Tibial nerve (tissue), 4 donors: ENCODE measurements at regions not wholly inside any gene's neighbourhood (a gene's known extent, or its start where the extent isn't known, plus 50 kb on each side); places are given as distances from the start of the nearest gene placed in this dataset.
A peak's percentile ranks its signal among the peaks of the same experiment; 100 is the strongest.

Experiments used
- DNase-seq, 2 donors: peaks; one replicate each; pipeline ENCODE4 v3.0.0-alpha.2; 2019; ENCODE audit warnings: low spot score in 2 of 2
- H3K27ac ChIP-seq, 4 donors: fragments of 200-600 bp; sonication (generic) in 3 of 4; one replicate each; pipeline ENCODE4 v1.5.1; 2017 to 2019; ENCODE audit warnings: mild to moderate bottlenecking in 1 of 4
- H3K27me3 ChIP-seq, 2 donors: fragments of 200-600 bp; sonication (generic) in 1 of 2; one replicate each; pipeline versions ENCODE4 v1.5.1 to v1.6.0; 2017 to 2019
- H3K36me3 ChIP-seq, 3 donors: fragments of 200-600 bp; sonication (generic); one replicate each; pipeline ENCODE4 v1.5.1; 2018 to 2019
- H3K4me1 ChIP-seq, 4 donors: fragments of 200-600 bp; sonication (generic) in 3 of 4; one replicate each; pipeline ENCODE4 v1.5.1; 2017 to 2019
- H3K4me3 ChIP-seq, 4 donors: fragments of 200-600 bp; sonication (generic) in 3 of 4; one replicate each; pipeline ENCODE4 v1.5.1; 2017 to 2019; ENCODE audit warnings: mild to moderate bottlenecking in 1 of 4, moderate library complexity in 1 of 4
- H3K9me3 ChIP-seq, 4 donors: fragments of 200-600 bp; sonication (generic) in 3 of 4; one replicate each; pipeline ENCODE4 v1.5.1; 2017 to 2019
- EP300 ChIP-seq, 2 donors: sonication (generic); formaldehyde crosslinking; IDR thresholded peaks; one replicate each; pipeline ENCODE4 v1.6.1; 2017; ENCODE audit warnings: antibody characterized with exemption in 2 of 2, mild to moderate bottlenecking in 1 of 2
- POLR2A ChIP-seq, 2 donors: fragments of 450-650 bp; IDR thresholded peaks; one replicate each; pipeline ENCODE4 v1.6.1; 2017; ENCODE audit warnings: antibody characterized with exemption in 2 of 2, mild to moderate bottlenecking in 2 of 2, moderate library complexity in 2 of 2
- WGBS, 2 donors: methylation state at CpG; one replicate each; pipeline ENCODE4 v1.1.5; 2018; 5-methylcytosine and 5-hydroxymethylcytosine counted together
- TF ChIP-seq, protein P1 (sequence below), 5 experiments: fragments of 200-600 bp in 3 of 5; fragments of 450-650 bp in 2 of 5; sonication (generic) in 3 of 5; IDR thresholded peaks; one replicate each; pipeline ENCODE4 v1.5.1; 2016 to 2019; ENCODE audit warnings: antibody characterized with exemption in 5 of 5, mild to moderate bottlenecking in 3 of 5, moderate library complexity in 2 of 5

DNA sequence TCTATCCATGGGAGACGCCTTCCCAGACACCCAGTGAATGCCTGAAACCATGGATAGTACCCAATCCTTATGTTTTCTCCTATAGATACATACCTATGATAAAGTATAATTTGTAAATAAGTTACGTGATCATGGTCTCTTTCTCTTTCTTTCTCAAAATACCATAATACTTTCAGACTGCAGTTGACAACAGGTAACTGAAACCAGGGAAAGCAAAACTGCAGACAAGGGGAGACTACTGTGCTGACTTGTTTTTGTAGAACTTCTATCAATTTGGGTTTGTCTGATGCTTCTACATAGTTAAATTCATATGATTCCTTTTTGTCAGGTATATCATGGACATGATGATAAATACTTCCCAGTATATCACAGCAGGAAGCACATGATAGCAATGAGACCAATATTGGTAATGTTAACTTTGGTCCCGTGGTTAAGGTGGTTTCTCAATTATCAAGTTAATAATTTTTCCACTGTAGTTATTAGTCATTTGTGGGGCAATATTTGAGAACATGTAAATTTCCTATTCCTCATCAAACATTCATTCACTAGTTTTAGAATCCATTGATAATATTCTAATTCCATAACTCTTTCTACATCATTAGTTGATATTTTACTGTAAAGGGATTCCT lies 298.0 kb upstream of the TET2 start:
- no peak overlapping the region for H3K27ac ChIP-seq
- H3K4me3 ChIP-seq = no peak overlapping the region
- H3K27me3 ChIP-seq = no peaks in the 10 kb centered on the region
- DNase-seq = no peak
- no peaks in the 10 kb centered on the region for H3K36me3 ChIP-seq
- H3K9me3 ChIP-seq = no peaks in the 10 kb centered on the region
- 96% methylated on average over 3 of the region's 3 CpGs for WGBS, 2 donors
- no peak for TF ChIP-seq EP300 (IDR thresholded peaks at IDR 0.05)
- TF ChIP-seq, protein P1, sequence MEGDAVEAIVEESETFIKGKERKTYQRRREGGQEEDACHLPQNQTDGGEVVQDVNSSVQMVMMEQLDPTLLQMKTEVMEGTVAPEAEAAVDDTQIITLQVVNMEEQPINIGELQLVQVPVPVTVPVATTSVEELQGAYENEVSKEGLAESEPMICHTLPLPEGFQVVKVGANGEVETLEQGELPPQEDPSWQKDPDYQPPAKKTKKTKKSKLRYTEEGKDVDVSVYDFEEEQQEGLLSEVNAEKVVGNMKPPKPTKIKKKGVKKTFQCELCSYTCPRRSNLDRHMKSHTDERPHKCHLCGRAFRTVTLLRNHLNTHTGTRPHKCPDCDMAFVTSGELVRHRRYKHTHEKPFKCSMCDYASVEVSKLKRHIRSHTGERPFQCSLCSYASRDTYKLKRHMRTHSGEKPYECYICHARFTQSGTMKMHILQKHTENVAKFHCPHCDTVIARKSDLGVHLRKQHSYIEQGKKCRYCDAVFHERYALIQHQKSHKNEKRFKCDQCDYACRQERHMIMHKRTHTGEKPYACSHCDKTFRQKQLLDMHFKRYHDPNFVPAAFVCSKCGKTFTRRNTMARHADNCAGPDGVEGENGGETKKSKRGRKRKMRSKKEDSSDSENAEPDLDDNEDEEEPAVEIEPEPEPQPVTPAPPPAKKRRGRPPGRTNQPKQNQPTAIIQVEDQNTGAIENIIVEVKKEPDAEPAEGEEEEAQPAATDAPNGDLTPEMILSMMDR (IDR thresholded peaks at IDR 0.05) = no peak
- no peak for TF ChIP-seq POLR2A (IDR thresholded peaks at IDR 0.05)
- H3K4me1 ChIP-seq = no peaks in the 10 kb centered on the region

DNA sequence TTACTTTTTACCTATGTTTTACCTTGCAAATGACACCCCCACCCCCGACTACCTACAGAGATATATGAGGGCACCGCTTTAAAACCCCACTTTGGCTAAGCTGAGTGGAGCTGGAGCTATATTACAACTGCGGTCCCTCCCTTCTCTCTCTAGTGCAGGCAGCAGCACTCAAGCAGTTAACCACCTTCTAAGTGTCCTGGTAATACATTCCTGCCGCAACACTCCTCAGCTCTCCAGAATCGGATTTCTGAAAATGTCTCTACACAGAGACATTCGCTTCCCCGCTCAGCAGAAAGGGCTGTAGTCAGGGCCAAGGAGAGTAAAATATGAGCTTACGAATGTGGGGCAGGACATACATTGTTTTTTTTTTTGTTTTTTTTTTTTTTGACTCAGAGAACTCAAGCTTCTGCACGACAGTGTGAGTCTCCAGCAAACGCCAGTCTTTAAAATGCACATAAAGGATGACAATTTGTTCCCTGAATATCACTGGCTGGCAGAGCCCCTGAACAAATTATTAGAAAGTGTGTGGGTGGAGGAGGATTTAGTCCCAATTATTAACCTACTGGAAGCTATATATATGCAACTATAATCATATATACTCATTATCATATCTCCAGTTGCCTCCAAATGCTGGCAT lies 287.0 kb upstream of the TET2 start:
- H3K4me3 ChIP-seq = no peak overlapping the region
- 43% methylated on average over 10 of the region's 10 CpGs for WGBS, 2 donors
- H3K27ac ChIP-seq = no peak overlapping the region
- H3K36me3 ChIP-seq = no peaks in the 10 kb centered on the region
- TF ChIP-seq POLR2A (IDR thresholded peaks at IDR 0.05) (no peak), EP300 (IDR thresholded peaks at IDR 0.05) (no peak)
- TF ChIP-seq, protein P1 (IDR thresholded peaks at IDR 0.05) = no peak
- H3K4me1 ChIP-seq = peaks cover 0 to 3% (median 0%) of the 10 kb centered on the region in 4 donors
- no peaks in the 10 kb centered on the region for H3K9me3 ChIP-seq
- H3K27me3 ChIP-seq = no peaks in the 10 kb centered on the region
- no peak for DNase-seq

DNA sequence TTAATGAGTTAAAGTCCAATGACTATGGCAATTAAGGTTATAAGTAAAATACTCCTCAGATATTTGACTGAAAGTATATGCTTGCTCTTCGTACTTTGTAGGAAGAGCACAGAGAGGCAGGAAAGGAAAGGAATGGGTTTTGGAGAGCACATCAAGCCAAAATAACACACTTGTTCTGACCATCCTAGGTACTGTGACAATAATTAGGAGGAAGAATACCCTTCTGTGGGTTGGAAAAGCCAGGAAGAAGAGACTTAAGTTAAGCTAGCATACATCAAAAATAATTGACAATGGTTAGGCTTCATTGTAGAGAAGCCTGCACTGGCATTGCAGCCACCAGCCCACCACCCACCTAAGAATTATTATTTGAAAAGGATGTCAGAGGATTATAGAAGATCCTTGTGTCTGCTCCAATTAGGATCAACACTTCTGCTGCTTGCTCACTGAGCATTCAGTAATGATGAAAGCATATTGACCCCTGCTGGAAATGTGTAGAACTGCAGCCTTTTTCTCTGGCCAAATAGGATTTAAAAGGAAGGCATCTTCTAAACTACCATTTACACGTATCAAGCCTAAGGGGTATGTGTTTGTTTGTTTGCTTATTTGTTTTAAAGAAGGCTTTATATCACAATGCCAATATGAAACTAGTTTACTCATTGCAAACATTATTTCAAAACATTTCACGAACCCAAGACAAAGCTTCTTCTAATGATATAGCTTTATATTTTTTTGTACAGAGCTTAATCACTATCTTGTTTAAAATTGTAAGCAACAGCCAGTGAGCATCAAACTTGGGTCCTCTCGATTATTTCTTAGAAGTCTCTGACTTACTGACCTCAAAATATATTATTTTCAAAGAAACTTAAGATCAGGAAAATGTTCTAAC lies 286.2 kb upstream of the TET2 start:
- Histone ChIP-seq H3K4me3 (no peak overlapping the region), H3K9me3 (no peaks in the 10 kb centered on the region), H3K36me3 (no peaks in the 10 kb centered on the region), H3K27me3 (no peaks in the 10 kb centered on the region), H3K4me1 (peaks cover 0 to 3% (median 0%) of the 10 kb centered on the region in 4 donors), H3K27ac (no peak overlapping the region)
- 24 to 30% methylated on average over 4 of the region's 4 CpGs for WGBS, 2 donors
- no peak for TF ChIP-seq EP300 (IDR thresholded peaks at IDR 0.05)
- TF ChIP-seq, protein P1 (IDR thresholded peaks at IDR 0.05) = peak; percentile 72 to 88 (median 83)
- DNase-seq = peak; percentile 33 to 83

DNA sequence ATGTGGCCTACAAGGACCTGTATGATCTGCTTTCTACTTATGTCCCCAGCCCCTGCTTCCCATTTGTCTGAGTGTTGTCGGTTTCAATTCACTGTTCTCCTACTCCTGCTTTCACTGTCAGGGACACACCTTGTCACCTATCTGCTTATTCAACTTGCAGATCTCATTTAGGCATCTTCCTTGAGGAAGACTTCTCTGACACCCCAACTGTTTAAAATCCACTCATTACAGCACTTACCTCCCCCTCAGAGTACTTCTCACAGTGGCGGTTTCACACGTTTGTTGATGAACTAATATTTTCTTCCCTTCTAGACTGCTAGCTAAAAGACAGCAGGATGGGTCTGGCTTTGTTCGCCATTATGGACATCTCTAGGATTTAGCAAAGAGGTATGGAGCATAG lies 279.9 kb upstream of the TET2 start:
- TF ChIP-seq, protein P1 (IDR thresholded peaks at IDR 0.05) = no peak
- TF ChIP-seq POLR2A (IDR thresholded peaks at IDR 0.05) (no peak), EP300 (IDR thresholded peaks at IDR 0.05) (no peak)
- Histone ChIP-seq H3K9me3 (no peaks in the 10 kb centered on the region), H3K27me3 (no peaks in the 10 kb centered on the region), H3K4me1 (peaks cover 0 to 3% (median 0%) of the 10 kb centered on the region in 4 donors), H3K36me3 (no peaks in the 10 kb centered on the region), H3K27ac (no peak overlapping the region), H3K4me3 (no peak overlapping the region)
- no peak for DNase-seq
- WGBS, 2 donors = 87 to 88% methylated on average over 4 of the region's 4 CpGs

DNA sequence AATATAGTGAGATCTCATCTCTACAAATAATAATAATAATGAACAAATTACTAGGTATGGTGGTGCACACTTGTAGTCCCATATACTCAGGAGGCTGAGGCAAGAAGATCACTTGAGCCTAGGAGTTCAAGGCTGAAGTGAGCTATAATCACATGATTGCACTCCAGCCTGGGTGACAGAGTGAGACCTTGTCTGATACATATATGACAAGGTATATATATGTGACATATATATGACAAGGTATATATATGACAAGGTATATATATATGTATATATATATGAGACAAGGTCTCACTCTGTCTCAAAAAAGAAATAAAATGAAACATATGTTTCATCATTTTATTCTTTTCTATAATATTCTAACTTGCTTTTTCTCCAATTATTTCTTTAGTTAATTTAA lies 278.1 kb upstream of the TET2 start:
- Histone ChIP-seq H3K4me1 (peaks cover 0 to 3% (median 0%) of the 10 kb centered on the region in 4 donors), H3K27me3 (no peaks in the 10 kb centered on the region), H3K36me3 (no peaks in the 10 kb centered on the region), H3K9me3 (no peaks in the 10 kb centered on the region), H3K27ac (no peak overlapping the region), H3K4me3 (no peak overlapping the region)
- TF ChIP-seq POLR2A (IDR thresholded peaks at IDR 0.05) = no peak
- no peak for DNase-seq
